Choroid plexus epithelial cell (primary cell): ENCODE measurements at regions not wholly inside any gene's neighbourhood (a gene's known extent, or its start where the extent isn't known, plus 50 kb on each side); places are given as distances from the start of the nearest gene placed in this dataset.
"Not testable (repeated sequence)": the region's sequence is repeated elsewhere in the genome, so short reads cannot be mapped to it uniquely, and the experiment has no call there.

Experiments used
- DNase-seq: peaks from one replicate; pipeline ENCODE4 v3.0.0-alpha.2; 2010; ENCODE audit warnings: low read depth
- H3K4me3 ChIP-seq: 2 replicates; pipeline ENCODE4 v1.5.1; 2011; ENCODE audit warnings: low read depth, mild to moderate bottlenecking, control low read depth, low read length, moderate library complexity
- CTCF ChIP-seq: conservative IDR thresholded peaks from 2 replicates; pipeline ENCODE4 v1.5.1; 2011; ENCODE audit warnings: low read depth, mild to moderate bottlenecking, control low read depth, inconsistent platforms, low read length, moderate library complexity

GRCh38 chr11:134940441-134941126 lies 528.5 kb upstream of the B3GAT1 start:
- TF ChIP-seq CTCF = no peak
- DNase-seq = no peak
- no peak overlapping the region for H3K4me3 ChIP-seq

GRCh38 chr11:134939905-134940304 lies 527.9 kb upstream of the B3GAT1 start:
- no peak overlapping the region for H3K4me3 ChIP-seq

GRCh38 chr11:134939031-134939430 lies 527.0 kb upstream of the B3GAT1 start:
- no peak for TF ChIP-seq CTCF
- no peak for DNase-seq
- no peak overlapping the region for H3K4me3 ChIP-seq

More at GRCh38 chr11:134939905-134940304, 527.9 kb upstream of the B3GAT1 start:
- DNase-seq = peak; percentile 56
- TF ChIP-seq CTCF = peak; percentile 66

- no peak for DNase-seq
- H3K4me3 ChIP-seq = no peak overlapping the region
- no peak for TF ChIP-seq CTCF
Observed at GRCh38 chr11:134938212-134938611, 526.2 kb upstream of the B3GAT1 start.

GRCh38 chr11:134937193-134937592 lies 525.2 kb upstream of the B3GAT1 start:
- not testable (repeated sequence) for H3K4me3 ChIP-seq, DNase-seq

- H3K4me3 ChIP-seq = no peak overlapping the region
- TF ChIP-seq CTCF = no peak
- peak; percentile 53 for DNase-seq
Observed at GRCh38 chr11:134932761-134933160, 520.7 kb upstream of the B3GAT1 start.

GRCh38 chr11:134925432-134925831 lies 513.4 kb upstream of the B3GAT1 start:
- no peak for TF ChIP-seq CTCF
- H3K4me3 ChIP-seq = no peak overlapping the region
- DNase-seq = no peak
